Esophagus muscularis mucosa (tissue), 4 donors: ENCODE measurements at regions not wholly inside any gene's neighbourhood (a gene's known extent, or its start where the extent isn't known, plus 50 kb on each side); places are given as distances from the start of the nearest gene placed in this dataset.

ENCODE experiments used
- DNase-seq: peaks from one replicate; pipeline ENCODE4 v3.0.0-alpha.2; 2017; ENCODE audit errors: extremely low spot score
- H3K27ac ChIP-seq, 4 donors: fragments of 200-600 bp; sonication (generic); replicated peaks in 1 of 4; 1 replicate in 3 of 4; 2 replicates in 1 of 4; pipeline ENCODE4 v1.5.1; 2016 to 2019; ENCODE audit warnings: mild to moderate bottlenecking in 1 of 4
- H3K27me3 ChIP-seq, 4 donors: fragments of 200-600 bp; sonication (generic); one replicate each; pipeline versions ENCODE4 v1.5.1 to v1.6.0; 2016 to 2019
- H3K36me3 ChIP-seq, 4 donors: fragments of 200-600 bp; sonication (generic); one replicate each; pipeline ENCODE4 v1.5.1; 2016 to 2019
- H3K4me1 ChIP-seq, 4 donors: fragments of 200-600 bp; sonication (generic); one replicate each; pipeline ENCODE4 v1.5.1; 2016 to 2019
- H3K4me3 ChIP-seq, 4 donors: fragments of 200-600 bp; sonication (generic); 1 replicate in 2 of 4; 2 replicates in 2 of 4; pipeline ENCODE4 v1.5.1; 2016 to 2019; ENCODE audit warnings: mild to moderate bottlenecking in 4 of 4, moderate library complexity in 1 of 4
- H3K9me3 ChIP-seq, 4 donors: fragments of 200-600 bp; sonication (generic); 1 replicate in 3 of 4; 2 replicates in 1 of 4; pipeline ENCODE4 v1.5.1; 2016 to 2019
- EP300 ChIP-seq: sonication (generic); formaldehyde crosslinking; IDR thresholded peaks from one replicate; pipeline ENCODE4 v1.6.1; 2017; ENCODE audit warnings: antibody characterized with exemption
- POLR2A ChIP-seq: fragments of 450-650 bp; IDR thresholded peaks from one replicate; pipeline ENCODE4 v1.6.1; 2017; ENCODE audit warnings: antibody characterized with exemption, moderate library complexity, mild to moderate bottlenecking, low read depth
- POLR2AphosphoS5 ChIP-seq, 2 donors: sonication (generic); formaldehyde crosslinking; IDR thresholded peaks; one replicate each; pipeline ENCODE4 v1.6.1; 2017; ENCODE audit warnings: antibody characterized with exemption in 2 of 2
- WGBS: methylation state at CpG from one replicate; pipeline ENCODE4 v1.1.5; 2018; 5-methylcytosine and 5-hydroxymethylcytosine counted together
- intact Hi-C: fragments of 100-400 bp; cut with DNase I; formaldehyde crosslinking; loops from one replicate; pipeline ENCODE4 v1.15.1; 2023
- TF ChIP-seq, protein P1 (sequence below), 3 experiments: fragments of 200-600 bp in 2 of 3; fragments of 450-650 bp in 1 of 3; sonication (generic) in 2 of 3; IDR thresholded peaks; one replicate each; pipeline ENCODE4 v1.5.1; 2017 to 2019; ENCODE audit warnings: antibody characterized with exemption in 3 of 3, mild to moderate bottlenecking in 2 of 3, moderate library complexity in 1 of 3

DNA sequence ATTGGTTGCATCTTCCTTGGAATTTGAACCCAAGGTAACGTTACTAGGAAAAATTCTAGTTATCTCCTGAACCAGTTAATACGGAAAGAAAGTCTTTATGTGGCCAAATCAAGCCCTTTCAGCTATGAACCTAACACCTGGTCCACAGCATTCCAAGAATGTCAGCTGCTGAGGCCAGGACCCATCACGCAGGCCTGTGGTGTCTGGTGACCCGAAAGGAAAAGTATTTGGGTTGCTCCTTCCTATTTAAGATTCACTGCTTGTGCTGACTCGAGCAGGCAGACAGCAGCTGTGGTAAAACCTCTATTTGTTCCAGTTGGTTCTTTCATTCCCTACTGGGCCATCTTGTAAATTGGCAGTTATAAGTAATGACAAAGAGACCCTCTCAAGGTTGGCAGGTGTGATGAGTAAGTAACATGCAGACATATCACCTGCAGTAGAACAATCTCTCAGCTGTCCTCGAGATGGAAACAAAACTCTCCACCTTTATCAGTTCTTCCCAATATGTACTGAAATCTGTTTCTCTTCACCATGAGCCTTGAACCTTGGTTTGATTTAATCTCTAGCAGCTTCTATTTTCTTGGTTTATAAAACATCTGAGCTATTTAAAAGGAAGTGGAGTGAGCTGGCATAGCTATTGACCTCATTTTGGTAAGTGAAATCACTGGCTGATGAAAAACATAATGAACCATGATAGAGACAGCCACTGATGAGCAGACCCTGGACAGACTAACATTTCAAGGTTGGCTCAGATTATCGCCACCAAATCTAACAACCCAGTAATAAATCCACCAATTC, 182.1 kb upstream of the SMIM31 start:
- H3K27ac ChIP-seq, result no peak overlapping the region
- TF ChIP-seq POLR2AphosphoS5 (IDR thresholded peaks at IDR 0.05) (no peak), POLR2A (no peak), EP300 (no peak)
- TF ChIP-seq, protein P1, sequence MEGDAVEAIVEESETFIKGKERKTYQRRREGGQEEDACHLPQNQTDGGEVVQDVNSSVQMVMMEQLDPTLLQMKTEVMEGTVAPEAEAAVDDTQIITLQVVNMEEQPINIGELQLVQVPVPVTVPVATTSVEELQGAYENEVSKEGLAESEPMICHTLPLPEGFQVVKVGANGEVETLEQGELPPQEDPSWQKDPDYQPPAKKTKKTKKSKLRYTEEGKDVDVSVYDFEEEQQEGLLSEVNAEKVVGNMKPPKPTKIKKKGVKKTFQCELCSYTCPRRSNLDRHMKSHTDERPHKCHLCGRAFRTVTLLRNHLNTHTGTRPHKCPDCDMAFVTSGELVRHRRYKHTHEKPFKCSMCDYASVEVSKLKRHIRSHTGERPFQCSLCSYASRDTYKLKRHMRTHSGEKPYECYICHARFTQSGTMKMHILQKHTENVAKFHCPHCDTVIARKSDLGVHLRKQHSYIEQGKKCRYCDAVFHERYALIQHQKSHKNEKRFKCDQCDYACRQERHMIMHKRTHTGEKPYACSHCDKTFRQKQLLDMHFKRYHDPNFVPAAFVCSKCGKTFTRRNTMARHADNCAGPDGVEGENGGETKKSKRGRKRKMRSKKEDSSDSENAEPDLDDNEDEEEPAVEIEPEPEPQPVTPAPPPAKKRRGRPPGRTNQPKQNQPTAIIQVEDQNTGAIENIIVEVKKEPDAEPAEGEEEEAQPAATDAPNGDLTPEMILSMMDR (IDR thresholded peaks at IDR 0.05), result no peak
- intact Hi-C loops, result no loop called here
- no peak for DNase-seq
- no peaks in the 10 kb centered on the region for H3K27me3 ChIP-seq
- no peak overlapping the region for H3K4me3 ChIP-seq
- no peaks in the 10 kb centered on the region for H3K9me3 ChIP-seq
- 60% methylated on average over 6 of the region's 7 CpGs for WGBS
- no peaks in the 10 kb centered on the region for H3K36me3 ChIP-seq
- no peaks in the 10 kb centered on the region for H3K4me1 ChIP-seq

DNA sequence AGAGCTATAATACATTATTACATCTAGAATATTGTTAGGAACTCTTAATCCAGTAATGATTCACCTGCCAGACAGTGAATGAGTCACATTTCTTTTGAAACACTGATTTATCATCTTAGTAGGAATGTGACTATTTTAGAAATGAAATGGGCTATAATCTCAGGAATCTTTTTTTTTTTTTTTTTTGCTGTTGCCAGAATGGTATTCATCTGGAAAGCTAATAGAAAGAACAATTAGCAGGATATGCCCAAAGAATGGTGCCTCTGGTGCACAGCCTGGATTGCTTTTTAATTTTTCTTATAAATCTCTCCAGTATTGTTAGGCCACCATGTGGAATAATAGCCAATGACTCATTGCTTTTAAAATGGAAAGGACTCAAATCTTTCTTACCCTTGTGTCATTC, 181.1 kb upstream of the SMIM31 start:
- Histone ChIP-seq H3K4me1 (no peaks in the 10 kb centered on the region), H3K36me3 (no peaks in the 10 kb centered on the region), H3K4me3 (no peak overlapping the region), H3K27ac (no peak overlapping the region), H3K9me3 (no peaks in the 10 kb centered on the region), H3K27me3 (no peaks in the 10 kb centered on the region)
- TF ChIP-seq, protein P1 (IDR thresholded peaks at IDR 0.05), result no peak
- TF ChIP-seq POLR2AphosphoS5 (IDR thresholded peaks at IDR 0.05) (no peak), EP300 (no peak), POLR2A (no peak)
- no peak for DNase-seq
- intact Hi-C loops, result no loop called here

- intact Hi-C loops, result no loop called here
- TF ChIP-seq EP300 (no peak), POLR2A (no peak), POLR2AphosphoS5 (IDR thresholded peaks at IDR 0.05) (no peak)
- TF ChIP-seq, protein P1 (IDR thresholded peaks at IDR 0.05), result no peak
- WGBS, result 79% methylated on average over 5 of the region's 5 CpGs
Observed at GRCh38 chr4:164575861-164576260, 178.1 kb upstream of the SMIM31 start.

GRCh38 chr4:164579270-164579942, 174.5 kb upstream of the SMIM31 start:
- Histone ChIP-seq H3K27ac (no peak overlapping the region), H3K27me3 (no peaks in the 10 kb centered on the region), H3K9me3 (no peaks in the 10 kb centered on the region), H3K4me1 (no peaks in the 10 kb centered on the region), H3K36me3 (no peaks in the 10 kb centered on the region), H3K4me3 (no peak overlapping the region)
- WGBS, result 75% methylated on average over 8 of the region's 8 CpGs
- no peak for DNase-seq
- intact Hi-C loops, result no loop called here
- TF ChIP-seq, protein P1 (IDR thresholded peaks at IDR 0.05), result no peak
- TF ChIP-seq POLR2A, result no peak
- TF ChIP-seq EP300, result no peak
- no peak for TF ChIP-seq POLR2AphosphoS5 (IDR thresholded peaks at IDR 0.05)

More at GRCh38 chr4:164575861-164576260, 178.1 kb upstream of the SMIM31 start:
- Histone ChIP-seq H3K36me3 (no peaks in the 10 kb centered on the region), H3K27me3 (no peaks in the 10 kb centered on the region), H3K4me3 (no peak overlapping the region), H3K27ac (no peak overlapping the region), H3K4me1 (no peaks in the 10 kb centered on the region), H3K9me3 (no peaks in the 10 kb centered on the region)
- no peak for DNase-seq
